BJ (cell line): ENCODE measurements at regions not wholly inside any gene's neighbourhood (a gene's known extent, or its start where the extent isn't known, plus 50 kb on each side); places are given as distances from the start of the nearest gene placed in this dataset.

Source experiments
- CTCF ChIA-PET: fragments of 350-600 bp; formaldehyde crosslinking; extraction: SDS; loops from one replicate; lab custom pipeline; 2021; ENCODE audit warnings: antibody characterized with exemption, inconsistent platforms; lab: Yijun Ruan, JAX
- POLR2A ChIA-PET: fragments of 300-600 bp; sonication (Branson Sonifier 250); formaldehyde crosslinking; extraction: SDS; loops from one replicate; lab custom pipeline; 2021; ENCODE audit warnings: antibody characterized with exemption; lab: Charles Lee
- DNase-seq: peaks from one replicate; pipeline ENCODE4 v3.0.0-alpha.2; 2011; ENCODE audit warnings: low read depth
- H3K27me3 ChIP-seq: 2 replicates; pipeline ENCODE4 v1.6.0; 2011; ENCODE audit warnings: low read length; ENCODE audit not compliant: control insufficient read depth, insufficient read depth
- H3K36me3 ChIP-seq: 2 replicates; pipeline ENCODE4 v1.5.1; 2011; ENCODE audit warnings: low read length; ENCODE audit not compliant: control insufficient read depth, insufficient read depth
- H3K4me3 ChIP-seq: 2 replicates; pipeline ENCODE4 v1.5.1; 2011; ENCODE audit warnings: low read depth, mild to moderate bottlenecking, control low read depth, low read length
- TF ChIP-seq, protein P1 (sequence below): IDR thresholded peaks from 2 replicates; pipeline ENCODE4 v1.5.1; 2011; ENCODE audit warnings: low read depth, mild to moderate bottlenecking, control low read depth, inconsistent platforms, low read length, moderate library complexity; ENCODE audit not compliant: insufficient read depth

DNA sequence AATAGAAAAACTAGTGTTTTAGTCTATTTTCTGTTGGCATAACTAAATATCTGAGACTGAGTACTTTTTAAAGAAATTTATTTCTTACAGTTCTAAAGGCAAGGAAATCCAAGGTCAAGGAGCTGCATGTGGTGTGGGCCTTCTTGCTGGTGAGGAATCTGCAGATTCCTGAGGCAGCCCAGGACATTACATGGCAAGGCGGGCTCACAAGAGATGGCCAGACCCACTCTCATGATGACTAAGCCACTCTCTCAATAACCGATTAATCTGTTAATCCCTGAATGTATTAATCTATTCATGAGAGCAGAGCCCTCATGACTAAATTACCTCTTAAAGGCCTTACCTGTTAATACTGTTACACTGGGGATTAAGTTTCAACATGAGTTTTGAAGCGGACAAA, 340.8 kb downstream of the GRXCR1 start:
- H3K27me3 ChIP-seq = no peaks in the 10 kb centered on the region
- POLR2A ChIA-PET = no interaction called here
- CTCF ChIA-PET = no interaction called here
- H3K4me3 ChIP-seq = no peak overlapping the region
- H3K36me3 ChIP-seq = no peaks in the 10 kb centered on the region
- no peak for DNase-seq
- TF ChIP-seq, protein P1, sequence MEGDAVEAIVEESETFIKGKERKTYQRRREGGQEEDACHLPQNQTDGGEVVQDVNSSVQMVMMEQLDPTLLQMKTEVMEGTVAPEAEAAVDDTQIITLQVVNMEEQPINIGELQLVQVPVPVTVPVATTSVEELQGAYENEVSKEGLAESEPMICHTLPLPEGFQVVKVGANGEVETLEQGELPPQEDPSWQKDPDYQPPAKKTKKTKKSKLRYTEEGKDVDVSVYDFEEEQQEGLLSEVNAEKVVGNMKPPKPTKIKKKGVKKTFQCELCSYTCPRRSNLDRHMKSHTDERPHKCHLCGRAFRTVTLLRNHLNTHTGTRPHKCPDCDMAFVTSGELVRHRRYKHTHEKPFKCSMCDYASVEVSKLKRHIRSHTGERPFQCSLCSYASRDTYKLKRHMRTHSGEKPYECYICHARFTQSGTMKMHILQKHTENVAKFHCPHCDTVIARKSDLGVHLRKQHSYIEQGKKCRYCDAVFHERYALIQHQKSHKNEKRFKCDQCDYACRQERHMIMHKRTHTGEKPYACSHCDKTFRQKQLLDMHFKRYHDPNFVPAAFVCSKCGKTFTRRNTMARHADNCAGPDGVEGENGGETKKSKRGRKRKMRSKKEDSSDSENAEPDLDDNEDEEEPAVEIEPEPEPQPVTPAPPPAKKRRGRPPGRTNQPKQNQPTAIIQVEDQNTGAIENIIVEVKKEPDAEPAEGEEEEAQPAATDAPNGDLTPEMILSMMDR = no peak

- H3K27me3 ChIP-seq = no peaks in the 10 kb centered on the region
- no peak for DNase-seq
Observed at GRCh38 chr4:43234626-43235415, 342.3 kb downstream of the GRXCR1 start.

DNA sequence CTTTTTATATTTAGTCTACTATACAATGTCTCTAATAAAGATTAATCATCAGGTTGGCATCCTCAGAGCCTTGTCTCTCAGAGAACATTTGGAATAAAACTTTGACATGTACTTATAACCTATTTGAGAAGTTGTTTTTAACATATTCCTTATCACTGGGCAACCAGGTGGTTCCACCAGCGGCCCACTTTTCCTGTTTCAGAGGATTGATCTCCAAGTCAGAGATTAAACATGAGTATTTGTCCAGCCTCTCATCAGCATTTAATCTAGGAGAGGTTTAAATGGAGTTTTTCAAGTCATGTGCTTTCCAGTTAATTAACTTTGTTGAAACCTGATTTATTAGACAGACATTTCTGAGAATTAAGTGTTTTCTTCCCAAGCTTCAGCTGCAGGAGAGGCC, 345.5 kb downstream of the GRXCR1 start:
- TF ChIP-seq, protein P1 = no peak
- ChIA-PET CTCF (no interaction called here), POLR2A (no interaction called here)
- Histone ChIP-seq H3K4me3 (no peak overlapping the region), H3K36me3 (no peaks in the 10 kb centered on the region), H3K27me3 (no peaks in the 10 kb centered on the region)
- DNase-seq = no peak

More at GRCh38 chr4:43234626-43235415, 342.3 kb downstream of the GRXCR1 start:
- TF ChIP-seq, protein P1 = no peak
- ChIA-PET CTCF (no interaction called here), POLR2A (no interaction called here)
- no peaks in the 10 kb centered on the region for H3K36me3 ChIP-seq
- no peak overlapping the region for H3K4me3 ChIP-seq

GRCh38 chr4:43238585-43238984, 346.1 kb downstream of the GRXCR1 start:
- no peaks in the 10 kb centered on the region for H3K27me3 ChIP-seq
- CTCF ChIA-PET = no interaction called here
- POLR2A ChIA-PET = no interaction called here
- TF ChIP-seq, protein P1 = no peak
- DNase-seq = no peak
- no peak overlapping the region for H3K4me3 ChIP-seq
- no peaks in the 10 kb centered on the region for H3K36me3 ChIP-seq

DNA sequence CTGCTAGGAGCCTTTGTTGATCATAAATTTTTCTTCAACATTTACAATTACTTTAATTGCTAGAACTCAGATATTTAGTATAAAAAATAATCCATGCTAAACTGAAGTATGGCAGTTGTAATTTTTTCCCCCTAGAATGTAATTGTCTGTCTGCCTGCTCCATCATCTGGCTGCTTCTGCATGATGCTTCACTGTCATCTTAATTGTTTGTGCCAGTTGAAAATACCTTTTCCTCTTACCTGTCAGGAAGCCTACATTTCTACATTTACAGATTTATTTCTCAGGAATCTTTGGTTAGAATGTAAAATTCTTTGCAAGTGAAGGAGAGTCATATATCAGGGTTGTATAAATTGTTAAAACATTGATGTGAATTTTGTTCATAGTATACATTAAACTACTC, 348.6 kb downstream of the GRXCR1 start:
- TF ChIP-seq, protein P1 = no peak
- POLR2A ChIA-PET = no interaction called here
- DNase-seq = no peak
- Histone ChIP-seq H3K27me3 (no peaks in the 10 kb centered on the region), H3K36me3 (no peaks in the 10 kb centered on the region), H3K4me3 (no peak overlapping the region)
- CTCF ChIA-PET = no interaction called here
